SK-N-SH (cell line): ENCODE measurements at regions not wholly inside any gene's neighbourhood (a gene's known extent, or its start where the extent isn't known, plus 50 kb on each side); places are given as distances from the start of the nearest gene placed in this dataset.

Source experiments
- CTCF ChIP-seq: fragments of 200-600 bp; sonication (generic); IDR thresholded peaks from 2 replicates; pipeline ENCODE4 v1.6.1; 2017; ENCODE audit warnings: antibody characterized with exemption, mild to moderate bottlenecking, moderate library complexity
- EZH2phosphoT487 ChIP-seq: fragments of 200-600 bp; sonication (generic); IDR thresholded peaks from 2 replicates; pipeline ENCODE4 v1.6.1; 2017; ENCODE audit warnings: low read depth, mixed run types, mild to moderate bottlenecking, antibody characterized with exemption, moderate library complexity, borderline replicate concordance
- RAD21 ChIP-seq: IDR thresholded peaks from 2 replicates; pipeline ENCODE4 v1.6.1; 2012; ENCODE audit warnings: mild to moderate bottlenecking, low read length
- RFX5 ChIP-seq: IDR thresholded peaks from 2 replicates; pipeline ENCODE4 v1.6.1; 2012; ENCODE audit warnings: mild to moderate bottlenecking, improper control_type of control experiment, low read length
- SIN3A ChIP-seq: IDR thresholded peaks from 2 replicates; pipeline ENCODE4 v1.6.1; 2012; ENCODE audit warnings: low read depth, mild to moderate bottlenecking, low read length, moderate library complexity, borderline replicate concordance
- TAF1 ChIP-seq: IDR thresholded peaks from 2 replicates; pipeline ENCODE4 v1.6.1; 2012; ENCODE audit warnings: low read depth, mild to moderate bottlenecking, low read length, moderate library complexity, borderline replicate concordance
- YY1 ChIP-seq: IDR thresholded peaks from 2 replicates; pipeline ENCODE4 v1.4.0; 2012; ENCODE audit warnings: low read depth, mild to moderate bottlenecking
- TF ChIP-seq, protein P1 (sequence below): IDR thresholded peaks from 2 replicates; pipeline ENCODE4 v1.6.1; 2012; ENCODE audit warnings: mild to moderate bottlenecking, low read depth, low read length, moderate library complexity

DNA sequence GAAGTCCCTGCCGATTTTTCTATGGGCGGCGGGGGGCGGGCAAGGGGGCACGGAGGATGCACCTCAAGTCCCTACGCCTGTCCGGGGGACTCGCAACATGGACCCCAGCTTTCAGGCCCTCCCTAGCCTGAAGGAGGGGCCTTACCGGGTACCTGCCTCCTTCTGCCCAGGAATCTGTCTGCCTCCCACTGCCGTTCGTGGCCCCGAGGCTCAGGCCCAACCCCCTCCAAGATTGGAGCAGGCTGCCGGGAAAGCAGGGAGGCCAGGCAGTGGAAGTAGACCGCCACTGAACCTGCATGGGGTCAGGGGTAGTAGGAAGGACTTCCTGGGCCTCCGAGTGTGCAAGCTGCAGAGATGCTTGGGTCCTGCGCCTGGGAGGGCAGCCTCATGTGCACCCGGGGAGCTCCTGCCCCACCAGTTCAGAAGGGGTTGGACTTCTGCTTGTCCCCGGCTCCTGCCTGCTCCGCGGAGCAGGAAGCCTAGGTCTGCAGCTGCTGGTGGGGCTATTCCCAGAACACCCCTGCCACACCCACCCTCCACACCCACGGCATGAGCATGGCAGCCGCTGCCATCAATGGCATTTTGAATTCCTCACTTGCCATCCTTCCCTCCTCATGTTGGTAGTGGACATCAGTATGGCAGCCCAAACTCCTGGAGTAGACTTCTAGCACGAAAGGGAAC is 1312.7 kb upstream of the ACO1 start:
- TF ChIP-seq CTCF: no peak
- no peak for TF ChIP-seq RFX5
- no peak for TF ChIP-seq SIN3A
- no peak for TF ChIP-seq TAF1
- TF ChIP-seq RAD21: no peak
- no peak for TF ChIP-seq YY1
- TF ChIP-seq, protein P1, sequence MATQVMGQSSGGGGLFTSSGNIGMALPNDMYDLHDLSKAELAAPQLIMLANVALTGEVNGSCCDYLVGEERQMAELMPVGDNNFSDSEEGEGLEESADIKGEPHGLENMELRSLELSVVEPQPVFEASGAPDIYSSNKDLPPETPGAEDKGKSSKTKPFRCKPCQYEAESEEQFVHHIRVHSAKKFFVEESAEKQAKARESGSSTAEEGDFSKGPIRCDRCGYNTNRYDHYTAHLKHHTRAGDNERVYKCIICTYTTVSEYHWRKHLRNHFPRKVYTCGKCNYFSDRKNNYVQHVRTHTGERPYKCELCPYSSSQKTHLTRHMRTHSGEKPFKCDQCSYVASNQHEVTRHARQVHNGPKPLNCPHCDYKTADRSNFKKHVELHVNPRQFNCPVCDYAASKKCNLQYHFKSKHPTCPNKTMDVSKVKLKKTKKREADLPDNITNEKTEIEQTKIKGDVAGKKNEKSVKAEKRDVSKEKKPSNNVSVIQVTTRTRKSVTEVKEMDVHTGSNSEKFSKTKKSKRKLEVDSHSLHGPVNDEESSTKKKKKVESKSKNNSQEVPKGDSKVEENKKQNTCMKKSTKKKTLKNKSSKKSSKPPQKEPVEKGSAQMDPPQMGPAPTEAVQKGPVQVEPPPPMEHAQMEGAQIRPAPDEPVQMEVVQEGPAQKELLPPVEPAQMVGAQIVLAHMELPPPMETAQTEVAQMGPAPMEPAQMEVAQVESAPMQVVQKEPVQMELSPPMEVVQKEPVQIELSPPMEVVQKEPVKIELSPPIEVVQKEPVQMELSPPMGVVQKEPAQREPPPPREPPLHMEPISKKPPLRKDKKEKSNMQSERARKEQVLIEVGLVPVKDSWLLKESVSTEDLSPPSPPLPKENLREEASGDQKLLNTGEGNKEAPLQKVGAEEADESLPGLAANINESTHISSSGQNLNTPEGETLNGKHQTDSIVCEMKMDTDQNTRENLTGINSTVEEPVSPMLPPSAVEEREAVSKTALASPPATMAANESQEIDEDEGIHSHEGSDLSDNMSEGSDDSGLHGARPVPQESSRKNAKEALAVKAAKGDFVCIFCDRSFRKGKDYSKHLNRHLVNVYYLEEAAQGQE: no peak
- no peak for TF ChIP-seq EZH2phosphoT487
